ENCODE measurements at regions not wholly inside any gene's neighbourhood (a gene's known extent, or its start where the extent isn't known, plus 50 kb on each side); places are given as distances from the start of the nearest gene placed in this dataset.

- TF ChIP-seq CTCF (IDR thresholded peaks at IDR 0.05) (no peak), POLR2AphosphoS5 (IDR thresholded peaks at IDR 0.05; ENCODE audit: low read depth, low read length) (no peak)
These were observed 57.9 kb downstream of the FANCF start for GRCh38 chr11:22567759-22568158.
